ENCODE measurements at regions not wholly inside any gene's neighbourhood (a gene's known extent, or its start where the extent isn't known, plus 50 kb on each side); places are given as distances from the start of the nearest gene placed in this dataset.
"Not testable (repeated sequence)": the region's sequence is repeated elsewhere in the genome, so short reads cannot be mapped to it uniquely, and the experiment has no call there.

DNA sequence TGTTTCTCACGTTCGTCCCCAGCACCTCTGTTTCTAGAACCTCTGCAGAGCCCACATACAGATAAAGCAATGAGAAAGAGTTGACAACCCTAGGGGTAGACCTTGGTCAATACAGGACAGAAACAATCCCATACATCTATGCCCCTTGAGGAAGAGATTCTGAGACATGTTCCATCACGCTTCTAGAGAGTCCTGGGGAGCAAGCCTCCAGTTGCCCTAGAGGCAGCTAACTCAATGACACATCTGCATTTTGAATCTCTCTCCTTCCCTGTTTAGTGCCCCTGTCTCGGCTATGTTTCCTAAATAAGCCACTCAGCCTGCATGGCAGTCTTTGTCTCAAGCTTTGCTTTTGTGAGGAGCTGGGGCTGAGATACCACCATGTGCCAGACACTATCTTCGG lies 435.3 kb downstream of the CD83 start:
- Histone ChIP-seq H3K9me3 (ENCODE audit: severe bottlenecking) (no peaks in the 10 kb centered on the region), H3K36me3 (ENCODE audit: low read depth) (no peaks in the 10 kb centered on the region), H3K27me3 (ENCODE audit: insufficient read depth, poor library complexity, severe bottlenecking) (no peaks in the 10 kb centered on the region), H3K27ac (ENCODE audit: poor library complexity, severe bottlenecking) (no peak overlapping the region), H3K4me1 (ENCODE audit: insufficient read depth, poor library complexity, severe bottlenecking) (no peaks in the 10 kb centered on the region), H3K4me3 (ENCODE audit: severe bottlenecking) (no peak overlapping the region)
- TF ChIP-seq, protein P1, sequence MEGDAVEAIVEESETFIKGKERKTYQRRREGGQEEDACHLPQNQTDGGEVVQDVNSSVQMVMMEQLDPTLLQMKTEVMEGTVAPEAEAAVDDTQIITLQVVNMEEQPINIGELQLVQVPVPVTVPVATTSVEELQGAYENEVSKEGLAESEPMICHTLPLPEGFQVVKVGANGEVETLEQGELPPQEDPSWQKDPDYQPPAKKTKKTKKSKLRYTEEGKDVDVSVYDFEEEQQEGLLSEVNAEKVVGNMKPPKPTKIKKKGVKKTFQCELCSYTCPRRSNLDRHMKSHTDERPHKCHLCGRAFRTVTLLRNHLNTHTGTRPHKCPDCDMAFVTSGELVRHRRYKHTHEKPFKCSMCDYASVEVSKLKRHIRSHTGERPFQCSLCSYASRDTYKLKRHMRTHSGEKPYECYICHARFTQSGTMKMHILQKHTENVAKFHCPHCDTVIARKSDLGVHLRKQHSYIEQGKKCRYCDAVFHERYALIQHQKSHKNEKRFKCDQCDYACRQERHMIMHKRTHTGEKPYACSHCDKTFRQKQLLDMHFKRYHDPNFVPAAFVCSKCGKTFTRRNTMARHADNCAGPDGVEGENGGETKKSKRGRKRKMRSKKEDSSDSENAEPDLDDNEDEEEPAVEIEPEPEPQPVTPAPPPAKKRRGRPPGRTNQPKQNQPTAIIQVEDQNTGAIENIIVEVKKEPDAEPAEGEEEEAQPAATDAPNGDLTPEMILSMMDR (IDR thresholded peaks at IDR 0.05; ENCODE audit: poor library complexity, severe bottlenecking): no peak
- ATAC-seq (ENCODE audit: low read depth): no peak
- DNase-seq (ENCODE audit: low spot score): no peak

DNA sequence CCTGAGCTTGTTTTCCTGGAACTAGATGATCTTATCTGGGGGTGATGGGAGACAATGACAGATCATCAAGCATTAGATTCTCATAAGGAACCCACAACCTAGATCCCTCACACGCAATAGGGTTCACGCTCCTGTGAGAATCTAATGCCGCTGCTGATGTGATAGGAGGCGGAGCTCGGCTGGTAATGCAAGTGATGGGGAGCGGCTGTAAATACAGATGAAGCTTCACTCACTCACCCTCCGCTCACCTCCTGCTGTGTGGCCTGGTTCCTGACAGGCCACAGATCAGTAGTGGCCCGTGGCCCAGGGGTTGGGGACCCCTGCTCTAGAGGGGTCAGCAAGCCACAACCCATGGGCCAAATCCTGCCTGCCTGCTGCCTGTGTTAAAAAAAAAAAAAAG lies 435.9 kb downstream of the CD83 start:
- Histone ChIP-seq H3K27me3 (ENCODE audit: insufficient read depth, poor library complexity, severe bottlenecking) (no peaks in the 10 kb centered on the region), H3K4me1 (ENCODE audit: insufficient read depth, poor library complexity, severe bottlenecking) (no peaks in the 10 kb centered on the region), H3K27ac (ENCODE audit: poor library complexity, severe bottlenecking) (no peak overlapping the region), H3K4me3 (ENCODE audit: severe bottlenecking) (no peak overlapping the region), H3K9me3 (ENCODE audit: severe bottlenecking) (no peaks in the 10 kb centered on the region), H3K36me3 (ENCODE audit: low read depth) (no peaks in the 10 kb centered on the region)
- TF ChIP-seq, protein P1 (IDR thresholded peaks at IDR 0.05; ENCODE audit: poor library complexity, severe bottlenecking): no peak
- ATAC-seq (ENCODE audit: low read depth) (no peak), DNase-seq (ENCODE audit: low spot score) (no peak)

DNA sequence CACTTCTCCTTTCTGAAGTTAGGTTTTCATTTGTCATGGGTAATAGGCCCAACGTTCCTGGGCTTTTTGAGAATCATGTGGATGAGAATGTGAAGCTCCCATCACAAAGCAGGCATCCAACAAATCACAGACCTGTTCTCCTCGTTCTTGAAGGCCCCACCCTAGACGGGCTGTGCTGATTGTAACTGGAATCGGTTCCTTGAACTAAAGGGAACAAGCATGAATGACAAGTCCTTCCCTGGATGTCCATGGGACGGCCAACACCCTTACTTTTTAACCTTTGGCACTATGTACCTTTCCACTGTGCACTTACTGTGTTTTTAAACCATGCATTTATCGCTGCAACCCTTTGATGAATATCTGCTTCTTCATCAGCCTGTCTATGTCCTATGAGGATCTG lies 438.2 kb downstream of the CD83 start:
- H3K27me3 ChIP-seq (ENCODE audit: insufficient read depth, poor library complexity, severe bottlenecking): no peaks in the 10 kb centered on the region
- TF ChIP-seq, protein P1 (IDR thresholded peaks at IDR 0.05; ENCODE audit: poor library complexity, severe bottlenecking): no peak
- no peak for ATAC-seq (ENCODE audit: low read depth)

DNA sequence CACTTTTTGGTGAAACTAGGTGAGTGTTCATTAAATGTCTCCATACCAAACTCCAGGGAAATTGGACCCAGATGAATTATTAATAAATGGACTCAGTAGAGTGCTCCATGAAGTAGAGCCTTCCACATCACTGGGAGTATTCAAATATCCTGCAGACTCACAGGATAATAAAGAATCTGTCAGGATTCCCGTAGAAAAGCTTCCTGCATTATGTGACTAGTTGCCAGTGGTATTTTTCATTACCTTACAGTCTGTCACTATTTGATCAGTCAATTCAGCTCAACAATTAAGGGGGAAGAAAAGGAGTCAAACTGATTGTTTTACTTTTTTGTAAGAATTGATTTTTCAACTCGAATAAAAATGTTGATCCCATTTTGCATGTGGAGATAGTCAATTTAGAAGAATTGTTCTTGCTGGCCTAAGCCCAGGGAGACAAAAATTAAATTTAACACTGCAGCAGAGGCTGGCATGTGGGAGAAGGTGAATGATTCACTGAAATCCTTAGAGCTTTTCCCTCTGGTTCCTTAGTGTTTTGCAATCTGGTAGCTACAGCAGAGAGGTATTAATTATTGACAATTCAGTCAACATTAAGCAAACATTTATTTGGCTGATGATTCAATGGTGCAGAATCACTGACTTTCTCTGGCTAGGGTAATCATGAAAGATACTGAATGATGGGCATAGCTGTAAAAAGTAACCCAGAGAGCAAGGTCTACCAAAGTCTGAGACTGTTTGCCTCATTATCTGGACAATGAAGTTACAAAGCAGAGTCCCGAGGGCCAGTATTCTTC lies 442.4 kb downstream of the CD83 start:
- no peaks in the 10 kb centered on the region for H3K36me3 ChIP-seq (ENCODE audit: low read depth)
- no peaks in the 10 kb centered on the region for H3K27me3 ChIP-seq (ENCODE audit: insufficient read depth, poor library complexity, severe bottlenecking)
- H3K4me1 ChIP-seq (ENCODE audit: insufficient read depth, poor library complexity, severe bottlenecking): no peaks in the 10 kb centered on the region
- no peak overlapping the region for H3K4me3 ChIP-seq (ENCODE audit: severe bottlenecking)
- ATAC-seq (ENCODE audit: low read depth): peak; percentile 68
- no peak for DNase-seq (ENCODE audit: low spot score)
- TF ChIP-seq, protein P1 (IDR thresholded peaks at IDR 0.05; ENCODE audit: poor library complexity, severe bottlenecking): no peak
- no peaks in the 10 kb centered on the region for H3K9me3 ChIP-seq (ENCODE audit: severe bottlenecking)
- H3K27ac ChIP-seq (ENCODE audit: poor library complexity, severe bottlenecking): no peak overlapping the region

More for the DNA sequence above, 438.2 kb downstream of the CD83 start:
- Histone ChIP-seq H3K4me1 (ENCODE audit: insufficient read depth, poor library complexity, severe bottlenecking) (no peaks in the 10 kb centered on the region), H3K27ac (ENCODE audit: poor library complexity, severe bottlenecking) (no peak overlapping the region), H3K9me3 (ENCODE audit: severe bottlenecking) (no peaks in the 10 kb centered on the region), H3K4me3 (ENCODE audit: severe bottlenecking) (no peak overlapping the region), H3K36me3 (ENCODE audit: low read depth) (no peaks in the 10 kb centered on the region)
- no peak for DNase-seq (ENCODE audit: low spot score)

DNA sequence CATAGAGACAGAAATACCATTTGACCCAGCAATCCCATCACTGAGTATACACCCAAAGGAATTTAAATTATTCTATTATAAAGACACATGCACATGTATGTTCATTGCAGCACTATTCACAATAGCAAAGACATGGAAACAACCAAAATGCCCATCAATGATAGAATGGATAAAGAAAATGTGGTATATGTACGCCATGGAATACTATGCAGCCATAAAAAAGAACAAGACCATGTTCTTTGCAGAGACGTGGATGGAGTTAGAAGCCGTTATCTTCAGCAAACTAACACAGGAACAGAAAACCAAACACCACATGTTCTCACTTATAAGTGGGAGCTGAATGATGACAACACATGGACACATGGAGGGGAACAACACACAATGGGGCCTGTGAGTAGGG lies 444.0 kb downstream of the CD83 start:
- H3K27me3 ChIP-seq (ENCODE audit: insufficient read depth, poor library complexity, severe bottlenecking); H3K4me3 ChIP-seq (ENCODE audit: severe bottlenecking); H3K9me3 ChIP-seq (ENCODE audit: severe bottlenecking); ATAC-seq (ENCODE audit: low read depth); H3K36me3 ChIP-seq (ENCODE audit: low read depth); H3K27ac ChIP-seq (ENCODE audit: poor library complexity, severe bottlenecking); DNase-seq (ENCODE audit: low spot score); H3K4me1 ChIP-seq (ENCODE audit: insufficient read depth, poor library complexity, severe bottlenecking): not testable (repeated sequence)
